ENCODE measurements at regions not wholly inside any gene's neighbourhood (a gene's known extent, or its start where the extent isn't known, plus 50 kb on each side); places are given as distances from the start of the nearest gene placed in this dataset.

GRCh38 chr5:92181656-92182055 lies 798.5 kb upstream of the ARRDC3 start:
- H3K4me3 ChIP-seq (ENCODE audit: low read depth, low read length), result no peak overlapping the region
- no peak for TF ChIP-seq CTCF (IDR thresholded peaks at IDR 0.05; ENCODE audit: low read depth, low read length)

GRCh38 chr5:92180391-92180790 lies 797.3 kb upstream of the ARRDC3 start:
- no peak for TF ChIP-seq CTCF (IDR thresholded peaks at IDR 0.05; ENCODE audit: low read depth, low read length)
- no peak overlapping the region for H3K4me3 ChIP-seq (ENCODE audit: low read depth, low read length)

- TF ChIP-seq CTCF (IDR thresholded peaks at IDR 0.05; ENCODE audit: low read depth, low read length), result no peak
- no peak overlapping the region for H3K4me3 ChIP-seq (ENCODE audit: low read depth, low read length)
Observed at GRCh38 chr5:92179651-92180050, 796.5 kb upstream of the ARRDC3 start.

- no peak for TF ChIP-seq CTCF (IDR thresholded peaks at IDR 0.05; ENCODE audit: low read depth, low read length)
- H3K4me3 ChIP-seq (ENCODE audit: low read depth, low read length), result no peak overlapping the region
Observed at GRCh38 chr5:92177926-92178487, 794.9 kb upstream of the ARRDC3 start.

- no peak for TF ChIP-seq CTCF (IDR thresholded peaks at IDR 0.05; ENCODE audit: low read depth, low read length)
- no peak overlapping the region for H3K4me3 ChIP-seq (ENCODE audit: low read depth, low read length)
Observed at GRCh38 chr5:92163906-92164305, 780.8 kb upstream of the ARRDC3 start.

GRCh38 chr5:92147798-92148197 lies 764.7 kb upstream of the ARRDC3 start:
- no peak overlapping the region for H3K4me3 ChIP-seq (ENCODE audit: low read depth, low read length)
- no peak for TF ChIP-seq CTCF (IDR thresholded peaks at IDR 0.05; ENCODE audit: low read depth, low read length)

- no peak overlapping the region for H3K4me3 ChIP-seq (ENCODE audit: low read depth, low read length)
- TF ChIP-seq CTCF (IDR thresholded peaks at IDR 0.05; ENCODE audit: low read depth, low read length), result no peak
Observed at GRCh38 chr5:92147266-92147665, 764.1 kb upstream of the ARRDC3 start.

Data from WI38 (cell line).